Cardiac muscle cell (in vitro differentiated cells and primary cell): ENCODE measurements at regions not wholly inside any gene's neighbourhood (a gene's known extent, or its start where the extent isn't known, plus 50 kb on each side); places are given as distances from the start of the nearest gene placed in this dataset.

Source experiments
- DNase-seq, 2 donors: peaks; one replicate each; pipeline versions ENCODE4 v3.0.0 to v3.0.0-alpha.2; 2010 to 2017; ENCODE audit warnings: low read depth in 1 of 2, low spot score in 1 of 2
- H3K27ac ChIP-seq: fragments of 200-600 bp; sonication (generic); 2 replicates; pipeline ENCODE4 v1.5.1; 2016
- H3K27me3 ChIP-seq: fragments of 200-600 bp; sonication (generic); 2 replicates; pipeline ENCODE4 v1.6.0; 2016; ENCODE audit warnings: control low read depth
- H3K36me3 ChIP-seq: fragments of 200-600 bp; sonication (generic); 2 replicates; pipeline ENCODE4 v1.5.1; 2016; ENCODE audit warnings: control low read depth
- H3K4me1 ChIP-seq: fragments of 200-600 bp; sonication (generic); 2 replicates; pipeline ENCODE4 v1.8.1; 2017; ENCODE audit warnings: low read depth, mild to moderate bottlenecking, mixed run types
- H3K4me3 ChIP-seq: fragments of 200-600 bp; sonication (generic); 2 replicates; pipeline ENCODE4 v1.5.1; 2016; ENCODE audit warnings: mild to moderate bottlenecking
- H3K9me3 ChIP-seq: fragments of 200-600 bp; sonication (generic); 2 replicates; pipeline ENCODE4 v1.5.1; 2017; ENCODE audit warnings: low read depth, mild to moderate bottlenecking, control low read depth
- CTCF ChIP-seq: IDR thresholded peaks from 2 replicates; pipeline ENCODE4 v1.5.1; 2012; ENCODE audit warnings: low read depth, mild to moderate bottlenecking, low read length

GRCh38 chr2:176553685-176554100, 284.5 kb downstream of the MTX2 start:
- H3K27ac ChIP-seq = no peak overlapping the region
- peaks cover 65% of the 10 kb centered on the region for H3K27me3 ChIP-seq
- H3K9me3 ChIP-seq = no peaks in the 10 kb centered on the region
- peak overlapping the region; percentile 23 for H3K4me3 ChIP-seq
- no peaks in the 10 kb centered on the region for H3K36me3 ChIP-seq
- peaks cover 4% of the 10 kb centered on the region for H3K4me1 ChIP-seq
- TF ChIP-seq CTCF = no peak
- peak; percentile 58 to 73 for DNase-seq

- H3K36me3 ChIP-seq = no peaks in the 10 kb centered on the region
- peak overlapping the region; percentile 23 for H3K4me3 ChIP-seq
- H3K27ac ChIP-seq = no peak overlapping the region
- peaks cover 4% of the 10 kb centered on the region for H3K4me1 ChIP-seq
- peak; percentile 70 to 82 for DNase-seq
- peaks cover 71% of the 10 kb centered on the region for H3K27me3 ChIP-seq
- TF ChIP-seq CTCF = peak; percentile 67
- H3K9me3 ChIP-seq = no peaks in the 10 kb centered on the region
These were observed 285.1 kb downstream of the MTX2 start for GRCh38 chr2:176554101-176555048.

GRCh38 chr2:176555112-176555511, 285.9 kb downstream of the MTX2 start:
- peaks cover 4% of the 10 kb centered on the region for H3K4me1 ChIP-seq
- H3K4me3 ChIP-seq = no peak overlapping the region
- no peaks in the 10 kb centered on the region for H3K9me3 ChIP-seq
- peaks cover 74% of the 10 kb centered on the region for H3K27me3 ChIP-seq
- DNase-seq = no peak
- no peaks in the 10 kb centered on the region for H3K36me3 ChIP-seq
- no peak for TF ChIP-seq CTCF
- H3K27ac ChIP-seq = no peak overlapping the region

GRCh38 chr2:176555781-176556180, 286.5 kb downstream of the MTX2 start:
- DNase-seq = no peak
- H3K27me3 ChIP-seq = peaks cover 74% of the 10 kb centered on the region
- no peaks in the 10 kb centered on the region for H3K9me3 ChIP-seq
- no peaks in the 10 kb centered on the region for H3K36me3 ChIP-seq
- peaks cover 4% of the 10 kb centered on the region for H3K4me1 ChIP-seq
- H3K4me3 ChIP-seq = no peak overlapping the region
- no peak overlapping the region for H3K27ac ChIP-seq
- no peak for TF ChIP-seq CTCF

- no peak overlapping the region for H3K4me3 ChIP-seq
- H3K4me1 ChIP-seq = peaks cover 4% of the 10 kb centered on the region
- no peak for DNase-seq
- no peaks in the 10 kb centered on the region for H3K9me3 ChIP-seq
- H3K27me3 ChIP-seq = peaks cover 77% of the 10 kb centered on the region
- no peaks in the 10 kb centered on the region for H3K36me3 ChIP-seq
- no peak overlapping the region for H3K27ac ChIP-seq
- TF ChIP-seq CTCF = no peak
These were observed 287.1 kb downstream of the MTX2 start for GRCh38 chr2:176556373-176556772.
